Spleen (tissue), 11 donors: ENCODE measurements at regions not wholly inside any gene's neighbourhood (a gene's known extent, or its start where the extent isn't known, plus 50 kb on each side); places are given as distances from the start of the nearest gene placed in this dataset.

Experiments
- DNase-seq: peaks from one replicate; pipeline ENCODE4 v3.0.0-alpha.2; 2020
- H3K27ac ChIP-seq, 8 donors: fragments of 200-600 bp; sonication (generic) in 7 of 8; 1 replicate in 4 of 8; 2 replicates in 4 of 8; pipeline versions ENCODE4 v1.5.0 to v1.8.0; 2016 to 2021; ENCODE audit warnings: inconsistent platforms in 4 of 8, mild to moderate bottlenecking in 4 of 8, moderate library complexity in 1 of 8
- H3K27me3 ChIP-seq, 7 donors: fragments of 200-600 bp; sonication (generic) in 6 of 7; replicated peaks in 1 of 7; 1 replicate in 4 of 7; 2 replicates in 3 of 7; pipeline versions ENCODE4 v1.5.0 to v1.8.0; 2016 to 2021; ENCODE audit warnings: inconsistent platforms in 3 of 7, mild to moderate bottlenecking in 1 of 7
- H3K36me3 ChIP-seq, 6 donors: fragments of 200-600 bp; sonication (generic) in 5 of 6; 1 replicate in 4 of 6; 2 replicates in 2 of 6; pipeline versions ENCODE4 v1.5.0 to v1.8.0; 2016 to 2021; ENCODE audit warnings: inconsistent platforms in 2 of 6
- H3K4me1 ChIP-seq, 6 donors: fragments of 200-600 bp; sonication (generic) in 5 of 6; 1 replicate in 3 of 6; 2 replicates in 3 of 6; pipeline versions ENCODE4 v1.5.0 to v1.8.0; 2016 to 2021; ENCODE audit warnings: inconsistent platforms in 3 of 6
- H3K4me3 ChIP-seq, 8 donors: fragments of 200-600 bp; sonication (generic) in 7 of 8; 1 replicate in 4 of 8; 2 replicates in 4 of 8; pipeline versions ENCODE4 v1.5.0 to v1.8.0; 2016 to 2021; ENCODE audit warnings: inconsistent platforms in 4 of 8, mild to moderate bottlenecking in 4 of 8, moderate library complexity in 2 of 8
- H3K9me3 ChIP-seq, 8 donors: fragments of 200-600 bp; sonication (generic) in 7 of 8; 1 replicate in 4 of 8; 2 replicates in 4 of 8; pipeline versions ENCODE4 v1.5.0 to v1.8.0; 2016 to 2021; ENCODE audit warnings: inconsistent platforms in 4 of 8
- CTCF ChIP-seq, 11 experiments: fragments of 200-600 bp in 7 of 11; fragments of 450-650 bp in 4 of 11; sonication (generic) in 4 of 11; IDR thresholded peaks in 8 of 11; conservative IDR thresholded peaks in 3 of 11; 1 replicate in 7 of 11; 2 replicates in 4 of 11; pipeline versions ENCODE4 v1.4.0 to v1.8.0; 2016 to 2021; ENCODE audit warnings: antibody characterized with exemption in 11 of 11, inconsistent platforms in 4 of 11, mild to moderate bottlenecking in 1 of 11
- POLR2A ChIP-seq, 3 donors: fragments of 450-650 bp; IDR thresholded peaks; one replicate each; pipeline ENCODE4 v1.5.1; 2017; ENCODE audit warnings: antibody characterized with exemption in 3 of 3, mild to moderate bottlenecking in 1 of 3
- POLR2AphosphoS5 ChIP-seq, 3 donors: sonication (generic); formaldehyde crosslinking; IDR thresholded peaks; one replicate each; pipeline ENCODE4 v1.5.1; 2017; ENCODE audit warnings: antibody characterized with exemption in 3 of 3
- WGBS, 5 donors: extraction: QIAGEN DNeasy Blood & Tissue Kit in 3 of 5; methylation state at CpG; one replicate each; pipeline versions ENCODE4 v1.1.5 to v1.1.7; 2013 to 2018; 5-methylcytosine and 5-hydroxymethylcytosine counted together
- intact Hi-C: fragments of 100-400 bp; cut with DNase I; formaldehyde crosslinking; loops from one replicate; pipeline ENCODE4 v1.15.0; 2023; ENCODE audit warnings: low total_unique reads
- donor health status: healthy with polysubstance abuse.
- donor health status: DM: no; HTN: no; CAD: no; lungs with moderate emphysema.
- donor health status: DM: no; HTN: no; CAD: no.
- donor health status: Bipolar disorder and iron deficiency.
- donor health status: healthy.
- donor health status: DM: no; HTN: no; CAD: no.
- donor health status: DM: yes; HTN: yes; CAD: no.

DNA sequence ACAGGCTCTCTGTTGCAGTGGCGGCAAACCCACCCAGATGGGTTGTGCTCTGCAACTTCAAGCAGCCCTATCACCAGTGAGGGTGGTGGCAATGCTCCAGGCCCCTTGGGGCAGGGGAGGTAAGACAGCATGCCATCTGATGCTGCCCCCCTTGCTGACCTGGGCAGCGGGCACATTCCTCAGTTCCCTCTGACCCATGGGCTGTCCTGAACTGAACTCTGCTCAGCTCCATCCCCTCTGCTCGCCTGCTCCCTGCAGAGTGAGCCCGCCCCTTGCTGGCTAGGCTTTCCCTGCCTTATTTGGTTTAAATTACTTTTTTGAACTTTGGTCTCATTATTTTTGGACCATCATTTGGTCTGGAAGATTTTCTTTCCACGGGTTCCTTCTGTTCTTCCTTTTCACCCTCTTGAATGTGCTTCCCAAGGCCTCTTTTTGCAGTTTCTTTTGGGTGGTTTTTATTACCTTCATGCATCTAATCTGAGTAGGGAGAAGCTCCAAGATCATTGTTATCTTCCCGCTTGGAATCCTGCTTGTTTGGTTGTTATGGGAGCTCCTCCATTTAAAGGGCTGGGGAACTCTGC, 565.4 kb downstream of the TNS1 start:
- DNase-seq: no peak
- WGBS, 5 donors: 80 to 91% (median 83%) methylated on average over 6 of the region's 6 CpGs
- Histone ChIP-seq H3K9me3 (no peaks in the 10 kb centered on the region), H3K36me3 (no peaks in the 10 kb centered on the region), H3K27me3 (no peaks in the 10 kb centered on the region), H3K27ac (peak overlapping the region in 3 of 8 donors; percentile 15 to 60 (median 53)), H3K4me3 (no peak overlapping the region), H3K4me1 (peaks cover 4 to 50% (median 20%) of the 10 kb centered on the region in 6 donors)
- TF ChIP-seq POLR2AphosphoS5 (IDR thresholded peaks at IDR 0.05) (peak in 1 of 3 donors; percentile 46), CTCF (IDR thresholded peaks at IDR 0.05 in 8 of 11, conservative IDR thresholded peaks at IDR 0.05 in 3 of 11) (no peak)
- intact Hi-C loops: no loop called here

DNA sequence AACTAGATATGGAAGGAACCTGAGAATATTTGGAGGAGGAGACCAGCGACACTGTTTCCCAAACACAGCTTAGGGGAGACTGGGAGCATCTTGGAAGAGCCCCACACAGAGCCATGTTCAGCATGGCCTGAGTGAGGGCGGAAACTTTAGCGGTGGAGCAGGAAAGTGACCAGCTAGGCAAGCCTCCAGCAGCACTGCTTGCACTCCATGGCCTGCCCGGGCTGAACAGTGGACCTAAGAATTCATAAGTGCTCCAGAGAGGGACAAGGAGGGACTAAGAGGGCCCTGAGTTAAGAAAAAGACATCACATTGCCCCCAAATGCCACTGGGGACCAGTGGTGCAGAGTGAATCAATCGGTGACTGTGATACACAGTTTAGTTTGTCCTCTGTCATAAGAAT, 566.4 kb downstream of the TNS1 start:
- no peak for DNase-seq
- WGBS, 5 donors: 78 to 88% (median 83%) methylated on average over 5 of the region's 5 CpGs
- Histone ChIP-seq H3K36me3 (no peaks in the 10 kb centered on the region), H3K27ac (peak overlapping the region in 2 of 8 donors; percentile 16 to 53), H3K27me3 (no peaks in the 10 kb centered on the region), H3K4me1 (peaks cover 4 to 50% (median 20%) of the 10 kb centered on the region in 6 donors), H3K9me3 (no peaks in the 10 kb centered on the region), H3K4me3 (no peak overlapping the region)
- TF ChIP-seq POLR2A (IDR thresholded peaks at IDR 0.05) (no peak), CTCF (IDR thresholded peaks at IDR 0.05 in 8 of 11, conservative IDR thresholded peaks at IDR 0.05 in 3 of 11) (no peak), POLR2AphosphoS5 (IDR thresholded peaks at IDR 0.05) (no peak)
- intact Hi-C loops: no loop called here

DNA sequence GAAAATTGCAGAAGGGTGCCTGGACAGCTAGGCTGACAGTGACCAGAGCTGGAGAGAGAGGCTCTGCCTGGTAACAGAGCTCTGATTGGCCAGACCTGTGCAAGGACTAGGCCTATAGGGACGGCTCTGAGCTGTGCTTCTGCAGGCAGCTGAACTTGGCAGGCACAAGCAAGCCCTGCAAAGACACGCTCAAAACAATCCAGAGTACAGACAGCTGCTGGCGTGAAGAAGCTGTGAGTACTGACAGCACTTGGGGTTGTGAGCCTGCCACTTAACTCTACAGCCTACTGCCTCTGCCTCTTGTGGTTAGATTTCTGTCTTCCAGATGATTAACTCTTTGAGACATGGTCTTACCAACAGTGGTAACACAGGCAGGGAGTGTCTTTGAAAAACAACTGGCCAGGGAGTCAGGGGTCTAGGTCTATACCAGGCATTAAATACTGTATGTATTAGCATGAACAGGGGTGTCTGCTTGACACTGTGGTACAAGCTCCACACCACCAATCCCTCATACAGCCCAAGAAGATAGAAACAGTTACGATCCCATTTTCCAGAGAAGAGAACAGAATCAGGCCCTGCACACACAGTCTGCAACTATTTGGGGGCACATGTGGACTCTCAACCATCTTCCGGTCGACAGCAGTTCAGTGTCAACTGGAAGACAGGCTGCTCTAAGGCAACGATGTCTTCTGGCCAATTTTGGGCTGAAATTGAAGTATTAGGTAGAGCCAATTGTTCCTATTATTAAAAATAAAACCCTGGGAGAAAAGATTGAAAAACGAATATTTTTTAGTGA, 568.4 kb downstream of the TNS1 start:
- TF ChIP-seq POLR2A (IDR thresholded peaks at IDR 0.05) (no peak), POLR2AphosphoS5 (IDR thresholded peaks at IDR 0.05) (peak in 2 of 3 donors; percentile 66 to 70)
- peaks cover 4 to 45% (median 20%) of the 10 kb centered on the region in 6 donors for H3K4me1 ChIP-seq
- H3K4me3 ChIP-seq: peak overlapping the region in 1 of 8 donors; percentile 19
- H3K27ac ChIP-seq: peak overlapping the region in 6 of 8 donors; percentile 3 to 51 (median 41)
- WGBS, 5 donors: 45 to 56% (median 49%) methylated on average over 8 of the region's 8 CpGs
- intact Hi-C loops: no loop called here
- H3K36me3 ChIP-seq: no peaks in the 10 kb centered on the region
- peak; percentile 89 for DNase-seq
- no peaks in the 10 kb centered on the region for H3K27me3 ChIP-seq
- H3K9me3 ChIP-seq: no peaks in the 10 kb centered on the region

GRCh38 chr2:217433522-217433921, 569.3 kb downstream of the TNS1 start:
- H3K4me1 ChIP-seq: peaks cover 4 to 45% (median 20%) of the 10 kb centered on the region in 6 donors
- H3K4me3 ChIP-seq: no peak overlapping the region
- peak overlapping the region in 2 of 8 donors; percentile 8 to 50 for H3K27ac ChIP-seq
- TF ChIP-seq POLR2AphosphoS5 (IDR thresholded peaks at IDR 0.05) (no peak), POLR2A (IDR thresholded peaks at IDR 0.05) (no peak), CTCF (IDR thresholded peaks at IDR 0.05 in 8 of 11, conservative IDR thresholded peaks at IDR 0.05 in 3 of 11) (no peak)
- H3K27me3 ChIP-seq: no peaks in the 10 kb centered on the region
- DNase-seq: no peak
- intact Hi-C loops: no loop called here
- 74 to 86% (median 82%) methylated on average over 6 of the region's 6 CpGs for WGBS, 5 donors
- H3K36me3 ChIP-seq: no peaks in the 10 kb centered on the region
- no peaks in the 10 kb centered on the region for H3K9me3 ChIP-seq
